PFSK-1 (cell line): ENCODE measurements at regions not wholly inside any gene's neighbourhood (a gene's known extent, or its start where the extent isn't known, plus 50 kb on each side); places are given as distances from the start of the nearest gene placed in this dataset.

Experiments used
- FOXP2 ChIP-seq: optimal IDR thresholded peaks from 2 replicates; pipeline ENCODE3; 2011; ENCODE audit warnings: borderline replicate concordance, control low read depth, inconsistent platforms; ENCODE audit not compliant: insufficient read depth; ENCODE audit errors: extremely low read length, extremely low read depth
- POLR2AphosphoS5 ChIP-seq: IDR thresholded peaks from 2 replicates; pipeline ENCODE4 v1.6.1; 2012; ENCODE audit warnings: low read depth, mild to moderate bottlenecking, control low read depth, low read length, moderate library complexity
- SIN3A ChIP-seq: IDR thresholded peaks from 2 replicates; pipeline ENCODE4 v1.6.1; 2012; ENCODE audit warnings: mild to moderate bottlenecking, low read length, moderate library complexity, borderline replicate concordance; ENCODE audit not compliant: insufficient read depth
- TAF1 ChIP-seq: IDR thresholded peaks from 2 replicates; pipeline ENCODE4 v1.6.1; 2012; ENCODE audit warnings: low read length, control low read depth, borderline replicate concordance; ENCODE audit not compliant: insufficient read depth
- TF ChIP-seq, protein P1 (sequence below), 2 experiments: IDR thresholded peaks; 2 replicates each; pipeline versions ENCODE4 v1.6.1 to v1.8.0; 2011 to 2012; ENCODE audit warnings: low read depth in 2 of 2, low read length in 2 of 2, control low read depth in 1 of 2, inconsistent platforms in 1 of 2, mild to moderate bottlenecking in 1 of 2, moderate library complexity in 1 of 2; ENCODE audit not compliant: insufficient read depth in 1 of 2

DNA sequence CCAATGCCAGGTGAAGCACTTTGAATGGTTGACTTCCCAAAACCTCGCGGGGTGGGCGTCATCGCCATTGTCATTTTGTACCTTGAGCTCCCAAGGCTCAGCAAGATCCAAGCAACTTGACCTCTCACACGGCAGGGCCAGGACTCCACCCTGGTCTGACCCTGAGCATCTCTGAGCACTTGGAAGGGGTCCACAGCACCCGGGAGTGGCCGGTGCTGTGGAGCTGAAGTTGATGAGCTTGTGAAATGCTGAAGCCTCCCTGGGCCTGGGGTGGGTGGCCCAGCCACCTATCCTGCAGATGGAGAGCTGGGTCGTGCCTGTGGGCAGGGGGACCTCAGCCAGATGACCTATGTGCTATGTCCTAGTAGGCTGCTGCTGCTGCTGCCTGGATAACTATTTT lies 283.3 kb upstream of the FOXF1 start:
- TF ChIP-seq FOXP2 (no peak), POLR2AphosphoS5 (no peak), SIN3A (no peak), TAF1 (no peak)
- TF ChIP-seq, protein P1, sequence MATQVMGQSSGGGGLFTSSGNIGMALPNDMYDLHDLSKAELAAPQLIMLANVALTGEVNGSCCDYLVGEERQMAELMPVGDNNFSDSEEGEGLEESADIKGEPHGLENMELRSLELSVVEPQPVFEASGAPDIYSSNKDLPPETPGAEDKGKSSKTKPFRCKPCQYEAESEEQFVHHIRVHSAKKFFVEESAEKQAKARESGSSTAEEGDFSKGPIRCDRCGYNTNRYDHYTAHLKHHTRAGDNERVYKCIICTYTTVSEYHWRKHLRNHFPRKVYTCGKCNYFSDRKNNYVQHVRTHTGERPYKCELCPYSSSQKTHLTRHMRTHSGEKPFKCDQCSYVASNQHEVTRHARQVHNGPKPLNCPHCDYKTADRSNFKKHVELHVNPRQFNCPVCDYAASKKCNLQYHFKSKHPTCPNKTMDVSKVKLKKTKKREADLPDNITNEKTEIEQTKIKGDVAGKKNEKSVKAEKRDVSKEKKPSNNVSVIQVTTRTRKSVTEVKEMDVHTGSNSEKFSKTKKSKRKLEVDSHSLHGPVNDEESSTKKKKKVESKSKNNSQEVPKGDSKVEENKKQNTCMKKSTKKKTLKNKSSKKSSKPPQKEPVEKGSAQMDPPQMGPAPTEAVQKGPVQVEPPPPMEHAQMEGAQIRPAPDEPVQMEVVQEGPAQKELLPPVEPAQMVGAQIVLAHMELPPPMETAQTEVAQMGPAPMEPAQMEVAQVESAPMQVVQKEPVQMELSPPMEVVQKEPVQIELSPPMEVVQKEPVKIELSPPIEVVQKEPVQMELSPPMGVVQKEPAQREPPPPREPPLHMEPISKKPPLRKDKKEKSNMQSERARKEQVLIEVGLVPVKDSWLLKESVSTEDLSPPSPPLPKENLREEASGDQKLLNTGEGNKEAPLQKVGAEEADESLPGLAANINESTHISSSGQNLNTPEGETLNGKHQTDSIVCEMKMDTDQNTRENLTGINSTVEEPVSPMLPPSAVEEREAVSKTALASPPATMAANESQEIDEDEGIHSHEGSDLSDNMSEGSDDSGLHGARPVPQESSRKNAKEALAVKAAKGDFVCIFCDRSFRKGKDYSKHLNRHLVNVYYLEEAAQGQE (IDR thresholded peaks at IDR 0.05; ENCODE audit: insufficient read depth in 1 of 2, low read depth in 2 of 2, low read length in 2 of 2) = no peak

DNA sequence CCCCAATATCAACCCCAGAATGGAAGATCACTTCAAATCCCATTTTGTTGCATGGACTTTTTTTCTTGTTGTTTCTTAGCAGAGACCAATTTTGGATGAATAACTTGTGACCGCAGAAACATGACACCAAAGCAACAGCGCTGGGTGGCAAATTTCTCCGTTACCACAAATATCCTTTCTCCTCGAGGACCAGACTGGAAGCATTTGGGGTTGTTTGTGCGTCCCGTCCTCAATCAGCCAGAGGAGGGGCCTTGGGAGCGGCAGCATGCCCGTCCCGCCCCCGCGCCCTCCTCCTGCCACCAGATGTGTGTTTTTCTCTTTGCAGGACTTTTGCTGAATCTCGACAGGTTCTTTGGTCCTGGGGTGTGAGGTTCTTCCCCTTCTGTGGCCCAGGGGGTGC lies 282.5 kb upstream of the FOXF1 start:
- TF ChIP-seq SIN3A (no peak), POLR2AphosphoS5 (no peak), TAF1 (no peak), FOXP2 (no peak)
- TF ChIP-seq, protein P1 (IDR thresholded peaks at IDR 0.05; ENCODE audit: insufficient read depth in 1 of 2, low read depth in 2 of 2, low read length in 2 of 2) = no peak

DNA sequence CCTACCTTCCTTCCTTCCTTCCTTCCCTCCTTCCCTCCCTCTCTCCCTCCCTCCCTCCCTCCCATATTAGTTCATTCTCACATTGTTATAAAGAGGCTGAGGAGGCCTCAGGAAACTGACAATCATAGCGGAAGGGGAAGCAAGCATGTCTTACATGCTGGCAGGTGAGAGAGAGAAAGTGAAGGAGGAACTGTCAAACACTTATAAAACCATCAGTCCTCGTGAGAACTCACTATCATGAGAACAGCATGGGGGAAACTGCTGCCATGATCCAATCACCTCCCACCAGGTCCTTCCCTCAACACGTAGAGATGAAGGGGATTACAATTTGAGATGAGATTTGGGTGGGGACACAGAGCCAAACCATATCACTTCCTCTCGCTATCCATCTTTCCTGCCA lies 281.6 kb upstream of the FOXF1 start:
- TF ChIP-seq SIN3A = no peak

DNA sequence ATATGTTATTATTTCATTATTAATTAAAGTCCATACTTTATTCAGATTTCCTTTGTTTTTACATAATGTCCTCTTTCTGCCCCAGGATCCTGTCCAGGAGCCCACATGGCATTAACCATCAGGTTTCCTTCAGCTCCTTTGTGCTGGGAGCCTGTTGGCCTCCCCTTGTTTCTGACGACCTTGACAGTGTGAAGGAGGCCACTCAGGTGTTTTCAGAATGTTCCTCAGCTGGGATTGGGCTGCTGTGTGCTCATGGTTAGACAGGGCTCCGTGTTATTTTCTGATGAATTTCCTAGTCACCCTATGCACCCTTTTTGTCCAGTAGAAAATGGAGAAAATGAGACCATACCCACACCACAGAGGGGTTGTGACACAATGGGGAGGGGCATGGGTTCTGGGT lies 281.0 kb upstream of the FOXF1 start:
- no peak for TF ChIP-seq FOXP2
- TF ChIP-seq POLR2AphosphoS5 = no peak
- no peak for TF ChIP-seq SIN3A
- no peak for TF ChIP-seq TAF1
- TF ChIP-seq, protein P1 (IDR thresholded peaks at IDR 0.05; ENCODE audit: insufficient read depth in 1 of 2, low read depth in 2 of 2, low read length in 2 of 2) = no peak

DNA sequence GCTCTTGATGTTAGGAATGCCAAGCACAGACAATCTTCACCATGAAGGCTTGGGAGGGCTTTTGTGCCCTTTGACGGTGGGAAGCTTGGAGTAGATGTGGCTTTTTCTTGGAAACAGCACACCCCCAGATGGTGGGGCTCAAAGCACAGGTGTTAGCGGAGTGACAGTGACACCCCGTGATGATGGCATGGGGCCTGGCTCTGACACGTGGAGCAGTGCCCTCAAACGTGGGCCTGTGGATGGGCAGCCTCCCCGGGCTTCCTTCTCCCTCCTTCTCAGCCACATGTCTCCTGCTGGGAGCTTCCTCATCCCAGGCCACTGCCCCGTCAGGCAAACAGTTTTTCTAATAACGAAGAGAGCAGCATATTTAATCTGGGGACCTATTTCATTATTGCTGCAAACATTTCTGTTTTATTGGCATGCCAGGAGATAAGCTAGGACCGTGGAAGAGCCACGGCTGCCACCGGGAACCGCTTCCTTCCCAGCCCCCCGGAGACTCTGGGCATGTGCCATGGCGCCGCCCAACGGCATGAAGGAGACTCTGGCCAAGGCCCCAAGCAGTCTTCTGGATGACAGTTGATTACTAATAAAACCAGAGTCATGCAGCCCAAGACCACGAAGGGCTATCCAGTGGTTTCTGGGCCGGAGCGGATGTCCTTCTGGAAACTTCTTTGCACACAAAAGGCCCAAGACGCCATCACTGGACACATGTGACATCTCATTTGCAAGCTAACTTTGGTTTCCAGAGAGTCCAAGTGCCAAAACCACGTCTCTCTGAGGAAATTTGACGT lies 280.3 kb upstream of the FOXF1 start:
- TF ChIP-seq FOXP2 = no peak

DNA sequence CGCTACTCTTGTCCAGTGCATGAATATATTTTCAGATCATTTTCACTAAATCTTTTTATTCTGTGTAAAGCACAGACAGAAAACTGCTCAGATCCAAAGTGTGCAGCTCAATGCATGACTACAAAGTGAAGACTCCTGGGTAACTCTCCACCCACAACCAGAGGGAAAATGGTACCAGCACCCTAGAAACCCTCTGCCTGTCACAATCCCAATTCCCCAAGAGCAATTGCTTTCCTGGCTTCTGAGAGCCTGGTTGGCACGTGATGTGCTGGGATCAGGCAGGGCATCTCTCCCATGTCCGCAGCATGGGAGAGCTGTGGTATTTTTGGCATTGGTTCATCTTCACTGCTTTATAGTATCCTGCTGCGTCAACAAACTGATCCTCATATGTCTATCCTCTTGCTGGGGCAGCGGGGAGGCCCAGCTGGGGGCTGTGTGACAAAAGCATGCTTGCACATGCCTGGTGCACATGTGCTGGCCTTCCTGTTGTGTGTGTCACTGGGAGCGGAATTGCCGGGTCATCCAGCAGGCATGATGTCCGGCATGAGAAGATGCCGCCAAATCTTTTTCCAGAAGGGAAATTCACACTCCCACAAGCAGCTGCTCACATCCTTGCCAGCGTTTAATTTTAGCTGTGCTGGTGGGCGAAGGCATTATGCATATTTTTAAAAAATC lies 278.9 kb upstream of the FOXF1 start:
- TF ChIP-seq, protein P1 (IDR thresholded peaks at IDR 0.05; ENCODE audit: insufficient read depth in 1 of 2, low read depth in 2 of 2, low read length in 2 of 2) = no peak
- TF ChIP-seq FOXP2 (no peak), POLR2AphosphoS5 (no peak), TAF1 (no peak), SIN3A (no peak)
